GM18498 (cell line): ENCODE measurements at regions not wholly inside any gene's neighbourhood (a gene's known extent, or its start where the extent isn't known, plus 50 kb on each side); places are given as distances from the start of the nearest gene placed in this dataset.
"Not testable (repeated sequence)": the region's sequence is repeated elsewhere in the genome, so short reads cannot be mapped to it uniquely, and the experiment has no call there.

ENCODE experiments used
- ATAC-seq: cut with Tn5 transposase; IDR thresholded peaks from one replicate; pipeline ENCODE4 v1.9.1; 2021; ENCODE audit warnings: mild to moderate bottlenecking, moderate library complexity; ENCODE audit not compliant: unreplicated experiment

- no peak for ATAC-seq
These were observed 191.8 kb downstream of the FAM43A start for GRCh38 chr3:194877291-194878119.

- no peak for ATAC-seq
These were observed 193.6 kb downstream of the FAM43A start for GRCh38 chr3:194879126-194879877.

- ATAC-seq: no peak
These were observed 194.6 kb downstream of the FAM43A start for GRCh38 chr3:194879991-194880939.

GRCh38 chr3:194880940-194881925 lies 195.6 kb downstream of the FAM43A start:
- ATAC-seq: no peak

- no peak for ATAC-seq
These were observed 199.1 kb downstream of the FAM43A start for GRCh38 chr3:194884649-194885315.

- ATAC-seq: no peak
These were observed 200.1 kb downstream of the FAM43A start for GRCh38 chr3:194885766-194886165.

GRCh38 chr3:194886836-194887235 lies 201.2 kb downstream of the FAM43A start:
- no peak for ATAC-seq

GRCh38 chr3:194888062-194888461 lies 202.4 kb downstream of the FAM43A start:
- not testable (repeated sequence) for ATAC-seq

- ATAC-seq: no peak
These were observed 203.2 kb downstream of the FAM43A start for GRCh38 chr3:194888916-194889315.

- no peak for ATAC-seq
These were observed 204.4 kb downstream of the FAM43A start for GRCh38 chr3:194890091-194890490.

GRCh38 chr3:194893121-194893987 lies 207.7 kb downstream of the FAM43A start:
- ATAC-seq: no peak

GRCh38 chr3:194894538-194894937 lies 208.9 kb downstream of the FAM43A start:
- no peak for ATAC-seq

GRCh38 chr3:194900854-194901522 lies 215.3 kb downstream of the FAM43A start:
- no peak for ATAC-seq

GRCh38 chr3:194903447-194903846 lies 217.8 kb downstream of the FAM43A start:
- not testable (repeated sequence) for ATAC-seq

- ATAC-seq: not testable (repeated sequence)
These were observed 219.3 kb downstream of the FAM43A start for GRCh38 chr3:194904999-194905398.

GRCh38 chr3:194905696-194906095 lies 220.0 kb downstream of the FAM43A start:
- ATAC-seq: no peak

GRCh38 chr3:194906229-194906629 lies 220.5 kb downstream of the FAM43A start:
- no peak for ATAC-seq
